Stomach smooth muscle (tissue), 2 donors: ENCODE measurements at regions not wholly inside any gene's neighbourhood (a gene's known extent, or its start where the extent isn't known, plus 50 kb on each side); places are given as distances from the start of the nearest gene placed in this dataset.

Experiments
- H3K27ac ChIP-seq: one replicate; pipeline ENCODE4 v1.7.0; 2013; ENCODE audit warnings: mild to moderate bottlenecking, low read length, inconsistent platforms
- H3K27me3 ChIP-seq, 2 donors: one replicate each; pipeline ENCODE4 v1.7.0; 2013; ENCODE audit warnings: low read length in 2 of 2; ENCODE audit not compliant: insufficient read depth in 2 of 2, control insufficient read depth in 1 of 2
- H3K36me3 ChIP-seq, 2 donors: one replicate each; pipeline ENCODE4 v1.7.0; 2013; ENCODE audit warnings: low read length in 2 of 2; ENCODE audit not compliant: control insufficient read depth in 2 of 2, insufficient read depth in 2 of 2
- H3K4me1 ChIP-seq: one replicate; pipeline ENCODE4 v1.7.0; 2013; ENCODE audit warnings: low read length; ENCODE audit not compliant: control insufficient read depth, insufficient read depth
- H3K4me3 ChIP-seq, 2 donors: one replicate each; pipeline ENCODE4 v1.7.0; 2013; ENCODE audit warnings: low read length in 2 of 2
- H3K9ac ChIP-seq, 2 donors: one replicate each; pipeline ENCODE4 v1.7.0; 2013; ENCODE audit warnings: low read length in 2 of 2, mild to moderate bottlenecking in 1 of 2
- H3K9me3 ChIP-seq, 2 donors: one replicate each; pipeline ENCODE4 v1.7.0; 2013; ENCODE audit warnings: low read length in 2 of 2; ENCODE audit not compliant: control insufficient read depth in 2 of 2
- donor health status: healthy.
- donor health status: Pancreatic carcinoma.

DNA sequence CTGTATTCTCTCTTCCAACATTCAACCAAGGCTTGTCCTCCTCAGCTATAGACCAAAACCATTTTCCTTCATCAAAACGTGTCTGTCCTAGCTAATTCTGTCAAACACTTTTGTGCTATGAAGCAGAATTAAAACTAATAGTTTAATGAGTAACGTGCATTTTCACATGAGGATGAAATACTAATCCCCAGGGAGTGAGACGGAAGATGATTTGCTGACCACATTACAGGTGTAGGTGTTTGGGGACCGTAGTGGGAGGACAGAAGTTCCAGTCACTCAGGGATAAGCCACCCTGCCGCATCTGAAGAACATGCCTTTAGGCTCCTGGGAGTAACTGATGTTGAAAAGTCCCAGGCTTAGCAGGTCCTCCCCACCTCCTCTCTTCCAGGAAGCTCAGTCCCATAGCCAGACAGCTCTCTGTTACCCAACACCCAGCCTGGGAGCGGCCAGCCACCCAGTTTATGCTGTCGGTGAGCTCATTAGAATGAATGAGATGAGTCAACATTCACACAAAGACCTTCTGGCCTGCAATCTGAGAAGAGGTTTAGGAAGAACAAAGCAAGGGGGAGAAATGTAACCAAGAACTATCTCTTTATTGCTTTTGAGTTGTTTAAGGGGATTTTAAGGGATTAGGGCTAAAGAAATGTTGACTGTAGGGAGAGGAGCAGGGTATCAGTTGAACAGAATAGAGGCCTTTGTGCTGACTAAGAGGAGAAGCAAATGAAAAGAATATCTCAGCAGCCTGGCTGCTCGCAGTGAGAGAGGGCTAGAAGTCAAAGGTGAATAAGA is 122.5 kb downstream of the FOXI3 start:
- Histone ChIP-seq H3K27ac (no peak overlapping the region), H3K4me3 (no peak overlapping the region), H3K36me3 (no peaks in the 10 kb centered on the region), H3K9me3 (peaks cover 0 to 4% of the 10 kb centered on the region in 2 donors), H3K27me3 (peaks cover 0 to 6% of the 10 kb centered on the region in 2 donors), H3K4me1 (no peaks in the 10 kb centered on the region), H3K9ac (no peak overlapping the region)

GRCh38 chr2:88321449-88322248 is 130.8 kb downstream of the FOXI3 start:
- H3K27ac ChIP-seq: no peak overlapping the region
- peaks cover 0 to 3% of the 10 kb centered on the region in 2 donors for H3K9me3 ChIP-seq
- no peaks in the 10 kb centered on the region for H3K27me3 ChIP-seq
- H3K4me1 ChIP-seq: no peaks in the 10 kb centered on the region
- H3K4me3 ChIP-seq: no peak overlapping the region
- H3K36me3 ChIP-seq: no peaks in the 10 kb centered on the region
- H3K9ac ChIP-seq: no peak overlapping the region

GRCh38 chr2:88320076-88320773 is 132.3 kb downstream of the FOXI3 start:
- H3K4me3 ChIP-seq: no peak overlapping the region
- peaks cover 0 to 3% of the 10 kb centered on the region in 2 donors for H3K9me3 ChIP-seq
- no peaks in the 10 kb centered on the region for H3K27me3 ChIP-seq
- H3K27ac ChIP-seq: no peak overlapping the region
- H3K36me3 ChIP-seq: no peaks in the 10 kb centered on the region
- H3K4me1 ChIP-seq: no peaks in the 10 kb centered on the region
- no peak overlapping the region for H3K9ac ChIP-seq

DNA sequence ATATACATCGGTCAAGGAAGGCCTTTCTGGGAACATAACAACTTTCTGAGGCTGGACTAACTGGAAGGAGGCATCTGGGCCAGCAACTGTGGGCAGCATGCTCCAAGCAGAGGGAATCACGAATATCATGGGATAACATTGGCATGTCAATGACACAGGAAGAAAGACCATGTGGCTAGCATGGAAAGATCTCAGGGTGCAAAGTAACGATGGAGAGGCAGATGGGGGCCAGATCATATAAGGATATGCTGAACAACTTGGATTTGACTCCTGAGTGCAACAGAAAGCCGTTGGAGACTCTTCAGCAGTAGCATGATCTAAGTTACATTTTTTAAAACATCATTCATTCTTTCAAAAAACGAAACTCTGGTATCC is 133.6 kb downstream of the FOXI3 start:
- no peak overlapping the region for H3K27ac ChIP-seq
- H3K36me3 ChIP-seq: no peaks in the 10 kb centered on the region
- H3K9ac ChIP-seq: no peak overlapping the region

GRCh38 chr2:88318071-88318955 is 134.2 kb downstream of the FOXI3 start:
- H3K4me3 ChIP-seq: no peak overlapping the region

More for the DNA sequence above, 133.6 kb downstream of the FOXI3 start:
- Histone ChIP-seq H3K4me1 (no peaks in the 10 kb centered on the region), H3K9me3 (peaks cover 0 to 3% of the 10 kb centered on the region in 2 donors), H3K27me3 (no peaks in the 10 kb centered on the region), H3K4me3 (no peak overlapping the region)

GRCh38 chr2:88310787-88311186 is 140.6 kb downstream of the THNSL2 start:
- no peaks in the 10 kb centered on the region for H3K27me3 ChIP-seq
- peaks cover 6 to 7% of the 10 kb centered on the region in 2 donors for H3K9me3 ChIP-seq

More at GRCh38 chr2:88318071-88318955, 134.2 kb downstream of the FOXI3 start:
- peaks cover 0 to 3% of the 10 kb centered on the region in 2 donors for H3K9me3 ChIP-seq
- no peaks in the 10 kb centered on the region for H3K4me1 ChIP-seq
- H3K9ac ChIP-seq: no peak overlapping the region
- H3K36me3 ChIP-seq: no peaks in the 10 kb centered on the region
- no peaks in the 10 kb centered on the region for H3K27me3 ChIP-seq
- H3K27ac ChIP-seq: no peak overlapping the region

DNA sequence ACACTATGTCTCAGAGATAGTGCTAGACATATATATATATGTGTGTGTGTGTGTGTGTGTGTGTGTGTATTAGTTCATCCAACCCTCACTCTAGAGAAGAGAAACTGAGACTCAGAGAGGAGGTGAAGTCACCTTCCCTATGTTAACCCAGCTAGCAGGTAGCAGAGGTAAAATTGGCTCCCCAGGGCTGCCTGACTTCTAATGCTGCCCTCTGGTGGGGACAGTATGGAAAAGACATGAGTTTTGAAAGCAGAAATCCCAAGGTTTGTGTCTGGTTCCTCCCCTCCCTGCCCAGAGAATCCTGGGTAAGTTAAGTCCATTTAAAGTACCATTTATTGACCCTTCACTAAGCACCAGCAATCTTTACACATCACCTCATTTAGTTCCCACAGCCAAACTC is 137.7 kb downstream of the THNSL2 start:
- Histone ChIP-seq H3K9ac (no peak overlapping the region), H3K4me1 (no peaks in the 10 kb centered on the region)

More at GRCh38 chr2:88310787-88311186, 140.6 kb downstream of the THNSL2 start:
- no peak overlapping the region for H3K9ac ChIP-seq
- no peak overlapping the region for H3K27ac ChIP-seq
- no peaks in the 10 kb centered on the region for H3K36me3 ChIP-seq
- no peak overlapping the region for H3K4me3 ChIP-seq
- no peaks in the 10 kb centered on the region for H3K4me1 ChIP-seq

DNA sequence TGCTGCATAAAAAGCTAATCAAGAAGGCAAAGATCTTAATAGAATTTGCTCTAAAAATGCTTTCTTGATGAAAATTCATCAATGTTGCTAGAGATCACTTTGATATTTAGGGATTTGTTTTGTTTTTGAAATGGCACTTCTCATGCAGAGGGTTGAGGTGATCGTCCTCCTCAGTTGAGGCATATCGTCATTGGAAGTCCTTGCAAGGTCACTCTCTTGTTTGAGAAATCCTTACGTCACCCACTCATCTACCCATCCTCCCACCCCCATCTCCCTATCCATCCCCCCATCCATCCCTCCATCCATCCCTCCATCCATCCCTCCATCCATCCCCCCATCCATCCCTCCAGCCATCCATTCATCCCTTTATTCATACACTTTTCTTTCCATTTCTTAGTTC is 133.7 kb downstream of the THNSL2 start:
- H3K9ac ChIP-seq: no peak overlapping the region
- no peaks in the 10 kb centered on the region for H3K27me3 ChIP-seq
- H3K36me3 ChIP-seq: no peaks in the 10 kb centered on the region
- peaks cover 3 to 8% of the 10 kb centered on the region in 2 donors for H3K9me3 ChIP-seq
- H3K27ac ChIP-seq: no peak overlapping the region
- no peaks in the 10 kb centered on the region for H3K4me1 ChIP-seq
- H3K4me3 ChIP-seq: no peak overlapping the region

More for the DNA sequence above, 137.7 kb downstream of the THNSL2 start:
- Histone ChIP-seq H3K36me3 (no peaks in the 10 kb centered on the region), H3K27ac (no peak overlapping the region), H3K9me3 (peaks cover 6 to 7% of the 10 kb centered on the region in 2 donors), H3K27me3 (no peaks in the 10 kb centered on the region), H3K4me3 (no peak overlapping the region)

DNA sequence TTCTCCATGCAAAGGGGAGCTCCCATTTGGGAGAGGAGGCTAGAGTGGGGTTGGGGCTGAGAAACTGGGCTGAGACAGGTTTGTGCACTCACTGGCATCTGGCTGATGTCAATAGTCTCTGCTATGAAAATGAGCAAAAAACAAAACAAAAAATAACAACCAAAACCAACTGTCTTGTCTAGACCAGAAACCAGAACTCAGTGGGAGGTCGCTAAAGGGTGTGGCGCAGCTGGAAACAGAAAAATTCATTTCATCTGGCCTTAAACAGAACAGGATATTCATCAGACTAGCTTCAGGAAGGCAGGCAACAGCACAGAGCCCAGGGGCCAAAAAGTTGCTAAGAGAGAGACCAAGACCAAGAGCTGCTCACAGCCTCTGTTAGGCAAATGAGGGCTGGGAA is 126.1 kb downstream of the THNSL2 start:
- H3K4me3 ChIP-seq: no peak overlapping the region
- no peak overlapping the region for H3K27ac ChIP-seq
- H3K9me3 ChIP-seq: peaks cover 0 to 4% of the 10 kb centered on the region in 2 donors
- H3K36me3 ChIP-seq: no peaks in the 10 kb centered on the region
- no peaks in the 10 kb centered on the region for H3K27me3 ChIP-seq
- no peak overlapping the region for H3K9ac ChIP-seq
- no peaks in the 10 kb centered on the region for H3K4me1 ChIP-seq
